ENCODE measurements at regions not wholly inside any gene's neighbourhood (a gene's known extent, or its start where the extent isn't known, plus 50 kb on each side); places are given as distances from the start of the nearest gene placed in this dataset.

GRCh38 chr2:48250943-48251342 lies 63.5 kb upstream of the FOXN2 start:
- no peaks in the 10 kb centered on the region for H3K36me3 ChIP-seq (ENCODE audit: insufficient read depth, low read length)
- DNase-seq (ENCODE audit: low read depth, low spot score) = no peak
- no peak overlapping the region for H3K9ac ChIP-seq (ENCODE audit: insufficient read length)
- no peak overlapping the region for H3K27ac ChIP-seq
- TF ChIP-seq EZH2 (IDR thresholded peaks at IDR 0.05) (no peak), FOXP2 (optimal IDR thresholded peaks at IDR 0.05; ENCODE audit: control extremely low read depth, extremely low read length, insufficient read depth) (no peak), POLR2AphosphoS5 (IDR thresholded peaks at IDR 0.05; ENCODE audit: borderline replicate concordance, low read depth, low read length) (no peak)
- H3K4me3 ChIP-seq = no peak overlapping the region
- no peaks in the 10 kb centered on the region for H3K9me3 ChIP-seq (ENCODE audit: low read depth, low read length)

DNA sequence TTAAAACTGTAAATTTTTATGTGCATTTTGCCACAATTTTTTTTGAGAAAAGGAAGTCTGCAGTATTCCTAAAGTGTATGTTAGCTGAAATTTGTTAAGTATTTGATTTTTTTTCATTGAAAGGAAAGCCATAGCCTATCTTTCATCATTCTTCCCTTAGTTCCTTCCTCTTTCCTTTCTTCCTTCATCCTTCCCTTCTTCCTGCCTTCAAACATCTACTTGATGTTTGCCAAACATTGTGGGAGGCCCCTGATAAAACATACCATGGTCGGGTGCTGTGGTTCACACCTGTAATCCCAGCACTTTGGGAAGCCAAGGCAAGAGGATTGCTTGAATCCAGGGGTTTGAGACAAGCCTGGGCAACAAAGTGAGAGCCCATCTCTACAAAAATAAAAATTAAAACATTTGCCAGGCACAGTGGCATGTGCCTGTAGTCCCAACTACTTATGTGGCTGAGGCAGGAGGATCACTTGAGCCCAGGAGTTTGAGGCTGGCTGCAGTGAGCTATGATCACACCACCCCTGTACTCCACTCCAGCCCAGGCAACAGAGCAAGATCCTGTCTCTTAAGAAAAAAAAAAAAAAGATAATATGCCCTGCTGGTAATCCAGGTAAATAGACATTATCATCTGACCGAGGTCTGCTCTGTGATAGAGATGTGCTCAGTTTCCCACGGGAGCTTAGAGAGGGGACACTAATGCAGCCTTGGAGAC lies 62.9 kb upstream of the FOXN2 start:
- DNase-seq (ENCODE audit: low read depth, low spot score) = no peak
- H3K36me3 ChIP-seq (ENCODE audit: insufficient read depth, low read length) = no peaks in the 10 kb centered on the region
- no peak for TF ChIP-seq EZH2 (IDR thresholded peaks at IDR 0.05)
- TF ChIP-seq FOXP2 (optimal IDR thresholded peaks at IDR 0.05; ENCODE audit: control extremely low read depth, extremely low read length, insufficient read depth) = no peak
- no peak for TF ChIP-seq POLR2AphosphoS5 (IDR thresholded peaks at IDR 0.05; ENCODE audit: borderline replicate concordance, low read depth, low read length)
- no peak overlapping the region for H3K9ac ChIP-seq (ENCODE audit: insufficient read length)
- no peak overlapping the region for H3K27ac ChIP-seq
- no peaks in the 10 kb centered on the region for H3K9me3 ChIP-seq (ENCODE audit: low read depth, low read length)
- no peak overlapping the region for H3K4me3 ChIP-seq

GRCh38 chr2:48253301-48253700 lies 61.2 kb upstream of the FOXN2 start:
- no peak for TF ChIP-seq POLR2AphosphoS5 (IDR thresholded peaks at IDR 0.05; ENCODE audit: borderline replicate concordance, low read depth, low read length)
- TF ChIP-seq FOXP2 (optimal IDR thresholded peaks at IDR 0.05; ENCODE audit: control extremely low read depth, extremely low read length, insufficient read depth) = no peak
- TF ChIP-seq EZH2 (IDR thresholded peaks at IDR 0.05) = no peak
- Histone ChIP-seq H3K36me3 (ENCODE audit: insufficient read depth, low read length) (no peaks in the 10 kb centered on the region), H3K9ac (ENCODE audit: insufficient read length) (no peak overlapping the region), H3K4me3 (no peak overlapping the region), H3K9me3 (ENCODE audit: low read depth, low read length) (no peaks in the 10 kb centered on the region), H3K27ac (no peak overlapping the region)
- DNase-seq (ENCODE audit: low read depth, low spot score) = no peak

GRCh38 chr2:48254839-48255238 lies 59.6 kb upstream of the FOXN2 start:
- Histone ChIP-seq H3K4me3 (no peak overlapping the region), H3K36me3 (ENCODE audit: insufficient read depth, low read length) (no peaks in the 10 kb centered on the region), H3K9ac (ENCODE audit: insufficient read length) (no peak overlapping the region), H3K9me3 (ENCODE audit: low read depth, low read length) (no peaks in the 10 kb centered on the region), H3K27ac (no peak overlapping the region)
- TF ChIP-seq POLR2AphosphoS5 (IDR thresholded peaks at IDR 0.05; ENCODE audit: borderline replicate concordance, low read depth, low read length) (no peak), EZH2 (IDR thresholded peaks at IDR 0.05) (no peak), FOXP2 (optimal IDR thresholded peaks at IDR 0.05; ENCODE audit: control extremely low read depth, extremely low read length, insufficient read depth) (no peak)
- DNase-seq (ENCODE audit: low read depth, low spot score) = no peak

DNA sequence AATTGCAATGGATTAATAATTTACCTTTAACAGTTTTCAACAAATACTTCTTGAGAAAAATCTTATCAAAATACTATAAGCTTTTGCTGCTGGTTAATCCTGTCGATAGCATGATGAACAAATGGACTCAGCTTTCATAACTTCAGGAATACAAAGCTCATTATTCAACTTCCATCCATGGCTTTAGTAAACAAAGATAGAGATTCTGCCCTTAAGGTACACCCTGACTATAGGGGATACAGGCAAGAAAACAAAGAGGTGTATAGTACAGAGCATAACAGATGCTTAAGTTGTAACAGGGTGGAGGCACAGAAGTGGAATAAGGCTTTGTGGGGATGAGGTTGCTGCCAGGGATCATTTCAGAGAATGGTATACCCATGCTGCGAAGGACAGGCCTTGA lies 57.0 kb upstream of the FOXN2 start:
- no peak for DNase-seq (ENCODE audit: low read depth, low spot score)
- H3K4me3 ChIP-seq = no peak overlapping the region
- no peaks in the 10 kb centered on the region for H3K36me3 ChIP-seq (ENCODE audit: insufficient read depth, low read length)
- H3K27ac ChIP-seq = no peak overlapping the region
- TF ChIP-seq EZH2 (IDR thresholded peaks at IDR 0.05) (no peak), FOXP2 (optimal IDR thresholded peaks at IDR 0.05; ENCODE audit: control extremely low read depth, extremely low read length, insufficient read depth) (no peak), POLR2AphosphoS5 (IDR thresholded peaks at IDR 0.05; ENCODE audit: borderline replicate concordance, low read depth, low read length) (no peak)
- H3K9ac ChIP-seq (ENCODE audit: insufficient read length) = no peak overlapping the region
- no peaks in the 10 kb centered on the region for H3K9me3 ChIP-seq (ENCODE audit: low read depth, low read length)

GRCh38 chr2:48258481-48259149 lies 55.9 kb upstream of the FOXN2 start:
- TF ChIP-seq EZH2 (IDR thresholded peaks at IDR 0.05) (no peak), FOXP2 (optimal IDR thresholded peaks at IDR 0.05; ENCODE audit: control extremely low read depth, extremely low read length, insufficient read depth) (no peak), POLR2AphosphoS5 (IDR thresholded peaks at IDR 0.05; ENCODE audit: borderline replicate concordance, low read depth, low read length) (no peak)
- Histone ChIP-seq H3K9ac (ENCODE audit: insufficient read length) (no peak overlapping the region), H3K9me3 (ENCODE audit: low read depth, low read length) (no peaks in the 10 kb centered on the region), H3K4me3 (no peak overlapping the region), H3K36me3 (ENCODE audit: insufficient read depth, low read length) (no peaks in the 10 kb centered on the region), H3K27ac (no peak overlapping the region)
- DNase-seq (ENCODE audit: low read depth, low spot score) = no peak

GRCh38 chr2:48259811-48260210 lies 54.7 kb upstream of the FOXN2 start:
- Histone ChIP-seq H3K9ac (ENCODE audit: insufficient read length) (no peak overlapping the region), H3K9me3 (ENCODE audit: low read depth, low read length) (no peaks in the 10 kb centered on the region), H3K27ac (no peak overlapping the region), H3K4me3 (no peak overlapping the region), H3K36me3 (ENCODE audit: insufficient read depth, low read length) (no peaks in the 10 kb centered on the region)
- TF ChIP-seq FOXP2 (optimal IDR thresholded peaks at IDR 0.05; ENCODE audit: control extremely low read depth, extremely low read length, insufficient read depth) = no peak
- TF ChIP-seq EZH2 (IDR thresholded peaks at IDR 0.05) = no peak
- no peak for TF ChIP-seq POLR2AphosphoS5 (IDR thresholded peaks at IDR 0.05; ENCODE audit: borderline replicate concordance, low read depth, low read length)
- no peak for DNase-seq (ENCODE audit: low read depth, low spot score)

DNA sequence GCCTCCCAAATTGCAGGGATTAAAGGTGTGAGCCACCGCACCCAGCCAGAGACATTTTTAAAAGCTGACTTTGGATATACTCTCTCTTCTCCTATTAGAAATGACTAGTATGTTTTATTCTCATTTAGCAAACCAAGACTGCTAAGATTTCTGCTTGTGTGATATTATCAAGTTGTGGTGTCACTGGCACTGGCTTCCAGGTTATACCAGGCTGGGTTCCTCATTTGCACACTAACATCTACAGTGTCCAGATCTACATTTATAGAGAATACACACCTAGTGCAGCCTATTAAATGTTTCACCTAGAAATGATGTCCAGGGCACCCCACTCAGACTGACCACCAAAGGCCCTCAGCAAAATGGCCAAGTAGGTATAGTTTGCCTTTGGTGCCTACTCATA lies 49.9 kb upstream of the FOXN2 start:
- no peak for TF ChIP-seq FOXP2 (optimal IDR thresholded peaks at IDR 0.05; ENCODE audit: control extremely low read depth, extremely low read length, insufficient read depth)
- no peak for TF ChIP-seq EZH2 (IDR thresholded peaks at IDR 0.05)
- Histone ChIP-seq H3K9me3 (ENCODE audit: low read depth, low read length) (no peaks in the 10 kb centered on the region), H3K9ac (ENCODE audit: insufficient read length) (no peak overlapping the region), H3K27ac (no peak overlapping the region), H3K4me3 (no peak overlapping the region), H3K36me3 (ENCODE audit: insufficient read depth, low read length) (no peaks in the 10 kb centered on the region)
- no peak for DNase-seq (ENCODE audit: low read depth, low spot score)

All from SK-N-MC (cell line).